ENCODE measurements at regions not wholly inside any gene's neighbourhood (a gene's known extent, or its start where the extent isn't known, plus 50 kb on each side); places are given as distances from the start of the nearest gene placed in this dataset.
"Not testable (repeated sequence)": the region's sequence is repeated elsewhere in the genome, so short reads cannot be mapped to it uniquely, and the experiment has no call there.

GRCh38 chr6:77094821-77095220, 368.5 kb downstream of the HTR1B start:
- no peak overlapping the region for H3K27ac ChIP-seq (ENCODE audit: poor library complexity, severe bottlenecking)
- no peak for ATAC-seq (ENCODE audit: low read depth)
- H3K36me3 ChIP-seq (ENCODE audit: low read depth), result no peaks in the 10 kb centered on the region
- no peaks in the 10 kb centered on the region for H3K9me3 ChIP-seq (ENCODE audit: severe bottlenecking)
- H3K4me3 ChIP-seq (ENCODE audit: severe bottlenecking), result no peak overlapping the region
- TF ChIP-seq, protein P1, sequence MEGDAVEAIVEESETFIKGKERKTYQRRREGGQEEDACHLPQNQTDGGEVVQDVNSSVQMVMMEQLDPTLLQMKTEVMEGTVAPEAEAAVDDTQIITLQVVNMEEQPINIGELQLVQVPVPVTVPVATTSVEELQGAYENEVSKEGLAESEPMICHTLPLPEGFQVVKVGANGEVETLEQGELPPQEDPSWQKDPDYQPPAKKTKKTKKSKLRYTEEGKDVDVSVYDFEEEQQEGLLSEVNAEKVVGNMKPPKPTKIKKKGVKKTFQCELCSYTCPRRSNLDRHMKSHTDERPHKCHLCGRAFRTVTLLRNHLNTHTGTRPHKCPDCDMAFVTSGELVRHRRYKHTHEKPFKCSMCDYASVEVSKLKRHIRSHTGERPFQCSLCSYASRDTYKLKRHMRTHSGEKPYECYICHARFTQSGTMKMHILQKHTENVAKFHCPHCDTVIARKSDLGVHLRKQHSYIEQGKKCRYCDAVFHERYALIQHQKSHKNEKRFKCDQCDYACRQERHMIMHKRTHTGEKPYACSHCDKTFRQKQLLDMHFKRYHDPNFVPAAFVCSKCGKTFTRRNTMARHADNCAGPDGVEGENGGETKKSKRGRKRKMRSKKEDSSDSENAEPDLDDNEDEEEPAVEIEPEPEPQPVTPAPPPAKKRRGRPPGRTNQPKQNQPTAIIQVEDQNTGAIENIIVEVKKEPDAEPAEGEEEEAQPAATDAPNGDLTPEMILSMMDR (IDR thresholded peaks at IDR 0.05; ENCODE audit: poor library complexity, severe bottlenecking), result no peak
- H3K27me3 ChIP-seq (ENCODE audit: insufficient read depth, poor library complexity, severe bottlenecking), result no peaks in the 10 kb centered on the region
- H3K4me1 ChIP-seq (ENCODE audit: insufficient read depth, poor library complexity, severe bottlenecking), result no peaks in the 10 kb centered on the region
- no peak for DNase-seq (ENCODE audit: low spot score)

- Histone ChIP-seq H3K4me3 (ENCODE audit: severe bottlenecking) (no peak overlapping the region), H3K27me3 (ENCODE audit: insufficient read depth, poor library complexity, severe bottlenecking) (no peaks in the 10 kb centered on the region), H3K4me1 (ENCODE audit: insufficient read depth, poor library complexity, severe bottlenecking) (no peaks in the 10 kb centered on the region), H3K36me3 (ENCODE audit: low read depth) (no peaks in the 10 kb centered on the region), H3K27ac (ENCODE audit: poor library complexity, severe bottlenecking) (no peak overlapping the region), H3K9me3 (ENCODE audit: severe bottlenecking) (no peaks in the 10 kb centered on the region)
- ATAC-seq (ENCODE audit: low read depth) (no peak), DNase-seq (ENCODE audit: low spot score) (no peak)
- TF ChIP-seq, protein P1 (IDR thresholded peaks at IDR 0.05; ENCODE audit: poor library complexity, severe bottlenecking), result no peak
Observed at GRCh38 chr6:77092971-77093370, 370.3 kb downstream of the HTR1B start.

DNA sequence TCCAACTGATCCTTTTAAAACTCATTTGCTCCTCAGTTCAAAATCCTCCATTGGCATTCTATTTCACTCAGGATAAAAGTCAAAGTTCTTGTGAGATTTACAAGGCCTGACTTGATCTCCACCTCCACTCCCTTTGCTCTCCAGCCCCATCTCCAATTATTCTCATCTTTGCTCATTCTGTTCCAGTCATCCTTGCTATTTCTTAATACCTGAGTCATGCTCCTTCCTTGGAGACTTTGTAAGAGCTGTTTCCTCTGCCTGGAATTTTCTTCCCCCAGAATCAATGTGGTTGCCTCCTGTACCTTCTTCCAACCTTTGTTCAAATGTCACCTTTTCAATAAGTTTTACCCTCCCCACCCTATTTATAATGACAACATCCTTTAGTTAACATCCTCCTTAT, 373.5 kb downstream of the HTR1B start:
- H3K27ac ChIP-seq (ENCODE audit: poor library complexity, severe bottlenecking), result no peak overlapping the region

DNA sequence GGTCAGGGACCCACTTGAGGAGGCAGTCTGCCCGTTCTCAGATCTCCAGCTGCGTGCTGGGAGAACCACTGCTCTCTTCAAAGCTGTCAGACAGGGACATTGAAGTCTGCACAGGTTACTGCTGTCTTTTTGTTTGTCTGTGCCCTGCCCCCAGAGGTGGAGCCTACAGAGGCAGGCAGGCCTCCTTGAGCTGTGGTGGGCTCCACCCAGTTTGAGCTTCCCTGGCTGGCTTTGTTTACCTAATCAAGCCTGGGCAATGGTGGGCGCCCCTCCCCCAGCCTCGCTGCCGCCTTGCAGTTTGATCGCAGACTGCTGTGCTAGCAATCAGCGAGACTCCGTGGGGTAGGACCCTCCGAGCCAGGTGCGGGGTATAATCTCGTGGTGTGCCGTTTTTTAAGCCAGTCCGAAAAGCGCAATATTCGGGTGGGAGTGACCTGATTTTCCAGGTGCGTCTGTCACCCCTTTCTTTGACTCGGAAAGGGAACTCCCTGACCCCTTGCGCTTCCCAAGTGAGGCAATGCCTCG, 375.4 kb downstream of the HTR1B start:
- H3K27ac ChIP-seq (ENCODE audit: poor library complexity, severe bottlenecking); DNase-seq (ENCODE audit: low spot score); H3K36me3 ChIP-seq (ENCODE audit: low read depth); ATAC-seq (ENCODE audit: low read depth); H3K9me3 ChIP-seq (ENCODE audit: severe bottlenecking); H3K4me1 ChIP-seq (ENCODE audit: insufficient read depth, poor library complexity, severe bottlenecking); H3K27me3 ChIP-seq (ENCODE audit: insufficient read depth, poor library complexity, severe bottlenecking); H3K4me3 ChIP-seq (ENCODE audit: severe bottlenecking): not testable (repeated sequence)

More for the DNA sequence above, 373.5 kb downstream of the HTR1B start:
- no peaks in the 10 kb centered on the region for H3K36me3 ChIP-seq (ENCODE audit: low read depth)
- no peaks in the 10 kb centered on the region for H3K27me3 ChIP-seq (ENCODE audit: insufficient read depth, poor library complexity, severe bottlenecking)
- no peaks in the 10 kb centered on the region for H3K9me3 ChIP-seq (ENCODE audit: severe bottlenecking)
- no peaks in the 10 kb centered on the region for H3K4me1 ChIP-seq (ENCODE audit: insufficient read depth, poor library complexity, severe bottlenecking)
- ATAC-seq (ENCODE audit: low read depth), result 0 out of 3 replicates have a peak, but pooled peaks have one; percentile 51
- DNase-seq (ENCODE audit: low spot score), result no peak
- TF ChIP-seq, protein P1 (IDR thresholded peaks at IDR 0.05; ENCODE audit: poor library complexity, severe bottlenecking), result no peak
- H3K4me3 ChIP-seq (ENCODE audit: severe bottlenecking), result no peak overlapping the region

GRCh38 chr6:77074037-77074713, 389.1 kb downstream of the HTR1B start:
- Histone ChIP-seq H3K27me3 (ENCODE audit: insufficient read depth, poor library complexity, severe bottlenecking) (no peaks in the 10 kb centered on the region), H3K4me3 (ENCODE audit: severe bottlenecking) (no peak overlapping the region), H3K36me3 (ENCODE audit: low read depth) (no peaks in the 10 kb centered on the region), H3K9me3 (ENCODE audit: severe bottlenecking) (no peaks in the 10 kb centered on the region), H3K27ac (ENCODE audit: poor library complexity, severe bottlenecking) (no peak overlapping the region), H3K4me1 (ENCODE audit: insufficient read depth, poor library complexity, severe bottlenecking) (no peaks in the 10 kb centered on the region)
- ATAC-seq (ENCODE audit: low read depth) (no peak), DNase-seq (ENCODE audit: low spot score) (no peak)
- TF ChIP-seq, protein P1 (IDR thresholded peaks at IDR 0.05; ENCODE audit: poor library complexity, severe bottlenecking), result no peak

All from RWPE2 (cell line).